ENCODE measurements at regions not wholly inside any gene's neighbourhood (a gene's known extent, or its start where the extent isn't known, plus 50 kb on each side); places are given as distances from the start of the nearest gene placed in this dataset.

DNA sequence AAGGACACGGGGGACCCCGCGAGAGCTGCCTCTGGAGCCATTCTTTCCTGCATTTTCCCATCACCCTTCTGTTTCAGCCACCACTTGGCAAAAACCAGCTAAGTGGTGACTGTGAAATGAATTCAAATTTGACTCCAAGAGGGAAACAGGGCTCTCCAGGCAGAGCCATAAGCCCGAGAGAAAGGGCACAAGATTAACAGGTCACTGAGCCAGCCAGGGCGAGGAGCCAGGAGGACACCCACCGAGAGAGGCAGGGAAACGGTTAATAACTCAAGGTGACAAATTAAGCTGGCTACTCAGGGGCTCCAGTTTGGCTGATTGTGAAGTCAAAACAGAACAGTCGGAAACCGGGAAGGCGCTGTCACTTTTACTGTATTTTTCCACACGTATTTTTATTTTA is 67.8 kb upstream of the SOX9 start:
- no peak overlapping the region for H3K23ac ChIP-seq (ENCODE audit: low read length)
- H3K9ac ChIP-seq (ENCODE audit: low read length) = no peak overlapping the region
- H3K36me3 ChIP-seq (ENCODE audit: control insufficient read depth in 1 of 2, insufficient read depth in 2 of 2, low read length in 2 of 2) = no peaks in the 10 kb centered on the region
- no peak overlapping the region for H3K14ac ChIP-seq (ENCODE audit: low read length)
- no peak overlapping the region for H2BK12ac ChIP-seq (ENCODE audit: low read length)
- H3K18ac ChIP-seq (ENCODE audit: low read length) = no peak overlapping the region
- no peak overlapping the region for H3K4ac ChIP-seq (ENCODE audit: low read depth, low read length)
- no CpG with 5 or more reads among the region's 11 CpGs for WGBS (ENCODE audit: extremely low coverage, insufficient coverage, insufficient read length)
- no peak overlapping the region for H2BK120ac ChIP-seq (ENCODE audit: insufficient read depth, low read length, poor library complexity)
- H3K4me2 ChIP-seq (ENCODE audit: low read length) = no peak overlapping the region
- no peaks in the 10 kb centered on the region for H3K9me3 ChIP-seq (ENCODE audit: insufficient read depth, low read depth, low read length)
- no peak overlapping the region for H3K27ac ChIP-seq (ENCODE audit: low read depth, low read length)
- no peaks in the 10 kb centered on the region for H3K79me2 ChIP-seq (ENCODE audit: control insufficient read depth, insufficient read depth, low read length, poor library complexity)
- no peak overlapping the region for H4K91ac ChIP-seq (ENCODE audit: low read depth, low read length)
- H2AFZ ChIP-seq (ENCODE audit: insufficient read depth, low read length, poor library complexity) = no peak overlapping the region
- no peak overlapping the region for H4K12ac ChIP-seq (ENCODE audit: low read depth, low read length)
- no peak overlapping the region for H3K4me3 ChIP-seq (ENCODE audit: low read depth, low read length)
- no peak overlapping the region for H4K8ac ChIP-seq (ENCODE audit: low read depth, low read length)
- no peaks in the 10 kb centered on the region for H3K27me3 ChIP-seq (ENCODE audit: insufficient read depth, low read length)
- DNase-seq = no peak
- no peaks in the 10 kb centered on the region for H3K79me1 ChIP-seq (ENCODE audit: low read length)
- no peak overlapping the region for H2BK5ac ChIP-seq (ENCODE audit: low read depth, low read length, poor library complexity)
- H2AK5ac ChIP-seq (ENCODE audit: low read length) = no peak overlapping the region
- no peaks in the 10 kb centered on the region for H3K4me1 ChIP-seq (ENCODE audit: control insufficient read depth in 1 of 2, insufficient read depth in 2 of 2, low read length in 2 of 2)

DNA sequence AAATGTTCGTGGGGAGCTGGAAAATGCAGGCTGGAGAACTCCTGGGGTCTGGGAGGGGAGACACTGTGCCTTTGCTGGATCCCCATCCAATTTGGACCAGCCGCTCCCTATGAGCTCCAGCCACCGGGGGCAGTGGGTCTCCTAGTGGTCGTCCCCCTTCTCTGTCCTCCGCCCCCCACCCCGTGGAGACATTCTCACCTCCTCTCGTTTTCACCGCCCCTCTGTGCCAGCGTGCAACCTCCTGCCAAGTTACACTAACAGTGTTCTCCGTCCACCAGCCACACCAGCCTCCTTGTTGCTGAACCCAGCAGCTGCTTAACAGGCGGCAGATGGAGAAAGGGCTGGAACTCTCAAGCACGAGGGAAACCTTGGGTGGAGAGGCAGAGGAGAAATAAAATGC is 67.4 kb upstream of the SOX9 start:
- no peak overlapping the region for H3K14ac ChIP-seq (ENCODE audit: low read length)
- no peaks in the 10 kb centered on the region for H3K27me3 ChIP-seq (ENCODE audit: insufficient read depth, low read length)
- H2BK120ac ChIP-seq (ENCODE audit: insufficient read depth, low read length, poor library complexity) = no peak overlapping the region
- no peak overlapping the region for H2BK5ac ChIP-seq (ENCODE audit: low read depth, low read length, poor library complexity)
- H4K91ac ChIP-seq (ENCODE audit: low read depth, low read length) = no peak overlapping the region
- H3K4me1 ChIP-seq (ENCODE audit: control insufficient read depth in 1 of 2, insufficient read depth in 2 of 2, low read length in 2 of 2) = no peaks in the 10 kb centered on the region
- H3K9ac ChIP-seq (ENCODE audit: low read length) = no peak overlapping the region
- no peak overlapping the region for H3K4me3 ChIP-seq (ENCODE audit: low read depth, low read length)
- H3K79me2 ChIP-seq (ENCODE audit: control insufficient read depth, insufficient read depth, low read length, poor library complexity) = no peaks in the 10 kb centered on the region
- no peak overlapping the region for H3K23ac ChIP-seq (ENCODE audit: low read length)
- no peak overlapping the region for H2AFZ ChIP-seq (ENCODE audit: insufficient read depth, low read length, poor library complexity)
- no peaks in the 10 kb centered on the region for H3K36me3 ChIP-seq (ENCODE audit: control insufficient read depth in 1 of 2, insufficient read depth in 2 of 2, low read length in 2 of 2)
- no CpG with 5 or more reads among the region's 12 CpGs for WGBS (ENCODE audit: extremely low coverage, insufficient coverage, insufficient read length)
- H4K8ac ChIP-seq (ENCODE audit: low read depth, low read length) = no peak overlapping the region
- no peak overlapping the region for H3K4ac ChIP-seq (ENCODE audit: low read depth, low read length)
- no peak overlapping the region for H2BK12ac ChIP-seq (ENCODE audit: low read length)
- no peak for DNase-seq
- H3K9me3 ChIP-seq (ENCODE audit: insufficient read depth, low read depth, low read length) = no peaks in the 10 kb centered on the region
- H3K18ac ChIP-seq (ENCODE audit: low read length) = no peak overlapping the region
- H2AK5ac ChIP-seq (ENCODE audit: low read length) = no peak overlapping the region
- H3K27ac ChIP-seq (ENCODE audit: low read depth, low read length) = no peak overlapping the region
- no peaks in the 10 kb centered on the region for H3K79me1 ChIP-seq (ENCODE audit: low read length)
- no peak overlapping the region for H3K4me2 ChIP-seq (ENCODE audit: low read length)
- H4K12ac ChIP-seq (ENCODE audit: low read depth, low read length) = no peak overlapping the region

DNA sequence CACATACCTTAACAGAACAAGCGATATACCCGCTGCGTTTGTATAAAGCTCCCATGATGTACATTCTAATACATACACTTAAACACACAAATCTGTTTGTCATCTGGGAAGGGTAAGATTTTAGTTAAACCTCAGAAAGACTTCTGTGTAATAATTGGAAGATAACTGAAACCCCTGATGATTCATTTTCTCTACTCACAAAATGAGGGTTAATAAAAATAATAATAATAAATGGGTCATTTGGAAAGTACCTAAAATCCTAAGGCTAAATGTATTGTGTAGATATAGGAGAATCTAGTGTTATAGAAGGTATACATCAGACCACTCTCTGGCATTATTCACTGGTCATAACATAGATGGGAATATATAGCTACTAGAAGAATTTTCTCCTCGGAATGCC is 64.7 kb upstream of the SOX9 start:
- no peak overlapping the region for H2BK120ac ChIP-seq (ENCODE audit: insufficient read depth, low read length, poor library complexity)
- H3K9ac ChIP-seq (ENCODE audit: low read length) = no peak overlapping the region
- H3K9me3 ChIP-seq (ENCODE audit: insufficient read depth, low read depth, low read length) = no peaks in the 10 kb centered on the region
- H3K4me1 ChIP-seq (ENCODE audit: control insufficient read depth in 1 of 2, insufficient read depth in 2 of 2, low read length in 2 of 2) = no peaks in the 10 kb centered on the region
- H3K14ac ChIP-seq (ENCODE audit: low read length) = no peak overlapping the region
- H4K8ac ChIP-seq (ENCODE audit: low read depth, low read length) = no peak overlapping the region
- no peak overlapping the region for H3K27ac ChIP-seq (ENCODE audit: low read depth, low read length)
- H3K79me1 ChIP-seq (ENCODE audit: low read length) = no peaks in the 10 kb centered on the region
- H3K18ac ChIP-seq (ENCODE audit: low read length) = no peak overlapping the region
- no peak overlapping the region for H2BK5ac ChIP-seq (ENCODE audit: low read depth, low read length, poor library complexity)
- no peaks in the 10 kb centered on the region for H3K27me3 ChIP-seq (ENCODE audit: insufficient read depth, low read length)
- no peak for DNase-seq
- H3K4ac ChIP-seq (ENCODE audit: low read depth, low read length) = no peak overlapping the region
- H3K23ac ChIP-seq (ENCODE audit: low read length) = no peak overlapping the region
- H3K79me2 ChIP-seq (ENCODE audit: control insufficient read depth, insufficient read depth, low read length, poor library complexity) = no peaks in the 10 kb centered on the region
- H3K36me3 ChIP-seq (ENCODE audit: control insufficient read depth in 1 of 2, insufficient read depth in 2 of 2, low read length in 2 of 2) = no peaks in the 10 kb centered on the region
- no peak overlapping the region for H3K4me2 ChIP-seq (ENCODE audit: low read length)
- no peak overlapping the region for H4K91ac ChIP-seq (ENCODE audit: low read depth, low read length)
- no peak overlapping the region for H2AFZ ChIP-seq (ENCODE audit: insufficient read depth, low read length, poor library complexity)
- H3K4me3 ChIP-seq (ENCODE audit: low read depth, low read length) = no peak overlapping the region
- no peak overlapping the region for H2AK5ac ChIP-seq (ENCODE audit: low read length)
- WGBS (ENCODE audit: extremely low coverage, insufficient coverage, insufficient read length) = no CpG with 5 or more reads among the region's 4 CpGs
- no peak overlapping the region for H4K12ac ChIP-seq (ENCODE audit: low read depth, low read length)
- H2BK12ac ChIP-seq (ENCODE audit: low read length) = no peak overlapping the region

DNA sequence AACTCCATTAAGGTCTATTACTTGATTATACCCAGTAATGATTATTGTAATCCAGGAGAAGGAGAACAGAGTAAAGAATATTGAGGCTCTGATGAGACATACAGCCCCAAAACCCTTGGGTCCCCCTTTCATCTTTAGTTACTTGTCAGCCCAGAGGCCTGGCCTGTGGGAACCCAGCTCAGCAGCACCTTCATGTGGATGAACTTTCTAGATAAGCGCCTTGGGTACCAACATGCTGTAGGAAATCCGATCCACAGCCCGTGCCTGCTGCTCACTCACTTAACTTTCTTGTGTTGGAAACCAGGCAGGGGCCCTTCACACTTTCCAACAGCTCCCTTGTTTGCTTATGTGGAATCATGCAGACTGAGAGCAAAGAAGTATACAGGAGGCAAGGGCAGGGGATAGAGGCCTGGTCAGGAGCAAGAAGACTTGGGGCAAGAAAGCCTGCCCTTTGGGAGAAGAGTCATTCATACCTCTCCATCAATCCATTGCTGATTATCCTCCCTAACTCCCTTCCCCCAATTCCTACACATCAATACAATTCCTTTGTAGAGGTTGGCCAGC is 64.0 kb upstream of the SOX9 start:
- H2AK5ac ChIP-seq (ENCODE audit: low read length) = no peak overlapping the region
- H3K79me1 ChIP-seq (ENCODE audit: low read length) = no peaks in the 10 kb centered on the region
- H2BK5ac ChIP-seq (ENCODE audit: low read depth, low read length, poor library complexity) = no peak overlapping the region
- no peaks in the 10 kb centered on the region for H3K9me3 ChIP-seq (ENCODE audit: insufficient read depth, low read depth, low read length)
- H2BK120ac ChIP-seq (ENCODE audit: insufficient read depth, low read length, poor library complexity) = no peak overlapping the region
- no peak overlapping the region for H4K12ac ChIP-seq (ENCODE audit: low read depth, low read length)
- H4K8ac ChIP-seq (ENCODE audit: low read depth, low read length) = no peak overlapping the region
- no peaks in the 10 kb centered on the region for H3K4me1 ChIP-seq (ENCODE audit: control insufficient read depth in 1 of 2, insufficient read depth in 2 of 2, low read length in 2 of 2)
- H3K4me2 ChIP-seq (ENCODE audit: low read length) = no peak overlapping the region
- no peaks in the 10 kb centered on the region for H3K27me3 ChIP-seq (ENCODE audit: insufficient read depth, low read length)
- no peak overlapping the region for H3K9ac ChIP-seq (ENCODE audit: low read length)
- H3K4ac ChIP-seq (ENCODE audit: low read depth, low read length) = no peak overlapping the region
- no peak overlapping the region for H3K14ac ChIP-seq (ENCODE audit: low read length)
- no peak overlapping the region for H4K91ac ChIP-seq (ENCODE audit: low read depth, low read length)
- WGBS (ENCODE audit: extremely low coverage, insufficient coverage, insufficient read length) = no CpG with 5 or more reads among the region's 3 CpGs
- H2BK12ac ChIP-seq (ENCODE audit: low read length) = no peak overlapping the region
- no peak overlapping the region for H2AFZ ChIP-seq (ENCODE audit: insufficient read depth, low read length, poor library complexity)
- H3K36me3 ChIP-seq (ENCODE audit: control insufficient read depth in 1 of 2, insufficient read depth in 2 of 2, low read length in 2 of 2) = no peaks in the 10 kb centered on the region
- DNase-seq = no peak
- H3K18ac ChIP-seq (ENCODE audit: low read length) = no peak overlapping the region
- no peak overlapping the region for H3K4me3 ChIP-seq (ENCODE audit: low read depth, low read length)
- H3K27ac ChIP-seq (ENCODE audit: low read depth, low read length) = no peak overlapping the region
- H3K23ac ChIP-seq (ENCODE audit: low read length) = no peak overlapping the region
- no peaks in the 10 kb centered on the region for H3K79me2 ChIP-seq (ENCODE audit: control insufficient read depth, insufficient read depth, low read length, poor library complexity)
